ENCODE measurements at regions not wholly inside any gene's neighbourhood (a gene's known extent, or its start where the extent isn't known, plus 50 kb on each side); places are given as distances from the start of the nearest gene placed in this dataset.

- peak; percentile 62 for DNase-seq (ENCODE audit: low spot score)
Measured at GRCh38 chr2:134120733-134121630, 132.9 kb upstream of the MGAT5 start.

- no peak for DNase-seq (ENCODE audit: low spot score)
Measured at GRCh38 chr2:134122610-134123009, 131.3 kb upstream of the MGAT5 start.

DNA sequence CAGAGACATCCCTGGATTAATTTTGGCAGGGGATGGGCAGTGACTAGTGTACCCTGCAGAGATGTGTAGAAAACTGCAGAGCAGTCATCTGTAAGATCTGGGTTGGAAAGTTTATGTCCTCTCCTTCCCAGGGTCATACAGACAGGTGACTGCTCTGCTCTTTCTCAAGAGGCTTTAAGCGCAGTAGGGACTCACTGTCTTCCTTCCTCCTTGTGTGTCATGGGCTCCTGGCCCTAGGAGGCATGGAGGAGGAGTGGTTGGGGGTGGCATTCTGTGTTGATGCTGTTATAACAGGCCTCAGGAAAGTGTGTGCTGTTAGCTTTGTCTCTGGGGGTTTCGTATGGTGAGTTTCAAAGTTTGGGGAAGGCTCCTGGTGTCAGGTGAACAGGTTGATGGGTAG, 130.5 kb upstream of the MGAT5 start:
- DNase-seq (ENCODE audit: low spot score): no peak

GRCh38 chr2:134124047-134124753, 129.7 kb upstream of the MGAT5 start:
- no peak for DNase-seq (ENCODE audit: low spot score)

GRCh38 chr2:134127496-134127895, 126.4 kb upstream of the MGAT5 start:
- DNase-seq (ENCODE audit: low spot score): no peak

DNA sequence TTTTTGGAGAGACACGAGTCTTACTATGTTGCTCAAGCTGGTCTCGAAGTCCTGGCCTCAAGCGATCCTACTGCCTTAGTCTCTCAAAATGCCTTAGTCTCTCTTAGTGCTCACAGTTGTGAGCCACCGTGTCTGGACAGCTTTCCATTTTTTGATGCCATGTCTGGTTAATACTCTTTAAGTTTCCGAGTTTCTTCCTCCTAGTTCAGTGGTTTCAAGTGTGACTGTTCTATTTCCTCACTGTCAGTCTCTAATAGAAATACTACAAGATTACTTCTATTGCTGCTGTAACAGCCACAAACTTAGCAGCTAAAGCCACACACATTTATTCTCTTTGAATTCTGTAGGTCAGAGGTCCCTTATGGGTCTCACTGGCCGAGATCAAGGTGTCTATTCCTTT, 125.1 kb upstream of the MGAT5 start:
- DNase-seq (ENCODE audit: low spot score): no peak

DNA sequence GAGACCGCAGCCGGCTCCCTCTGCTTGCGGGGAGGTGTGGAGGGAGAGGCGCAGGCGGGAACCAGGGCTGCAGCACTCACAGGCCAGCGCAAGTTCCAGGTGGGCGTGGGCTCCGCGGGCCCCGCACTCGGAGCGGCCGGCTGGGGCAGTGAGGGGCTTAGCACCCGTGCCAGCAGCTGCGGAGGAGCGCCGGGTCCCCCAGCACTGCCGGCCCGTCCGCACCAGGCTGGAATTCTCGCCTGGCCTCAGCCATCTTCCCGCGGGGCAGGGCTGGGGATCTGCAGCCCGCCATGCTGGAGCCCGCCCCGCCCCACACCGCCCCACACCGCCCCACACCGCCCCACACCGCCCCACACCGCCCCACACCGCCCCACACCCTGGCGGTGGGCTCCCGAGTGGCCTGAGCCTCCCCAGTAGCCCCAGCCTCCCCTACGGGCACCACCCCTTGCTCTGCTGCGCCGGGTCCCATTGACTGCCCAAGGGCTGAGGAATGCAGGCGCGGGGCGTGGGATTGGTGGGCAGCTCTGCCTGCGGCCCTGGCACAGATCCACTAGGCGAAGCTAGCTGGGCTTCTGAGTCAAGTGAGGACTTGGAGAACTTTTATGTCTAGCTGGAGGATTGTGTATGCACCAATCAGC, 123.9 kb upstream of the MGAT5 start:
- no peak for DNase-seq (ENCODE audit: low spot score)

DNA sequence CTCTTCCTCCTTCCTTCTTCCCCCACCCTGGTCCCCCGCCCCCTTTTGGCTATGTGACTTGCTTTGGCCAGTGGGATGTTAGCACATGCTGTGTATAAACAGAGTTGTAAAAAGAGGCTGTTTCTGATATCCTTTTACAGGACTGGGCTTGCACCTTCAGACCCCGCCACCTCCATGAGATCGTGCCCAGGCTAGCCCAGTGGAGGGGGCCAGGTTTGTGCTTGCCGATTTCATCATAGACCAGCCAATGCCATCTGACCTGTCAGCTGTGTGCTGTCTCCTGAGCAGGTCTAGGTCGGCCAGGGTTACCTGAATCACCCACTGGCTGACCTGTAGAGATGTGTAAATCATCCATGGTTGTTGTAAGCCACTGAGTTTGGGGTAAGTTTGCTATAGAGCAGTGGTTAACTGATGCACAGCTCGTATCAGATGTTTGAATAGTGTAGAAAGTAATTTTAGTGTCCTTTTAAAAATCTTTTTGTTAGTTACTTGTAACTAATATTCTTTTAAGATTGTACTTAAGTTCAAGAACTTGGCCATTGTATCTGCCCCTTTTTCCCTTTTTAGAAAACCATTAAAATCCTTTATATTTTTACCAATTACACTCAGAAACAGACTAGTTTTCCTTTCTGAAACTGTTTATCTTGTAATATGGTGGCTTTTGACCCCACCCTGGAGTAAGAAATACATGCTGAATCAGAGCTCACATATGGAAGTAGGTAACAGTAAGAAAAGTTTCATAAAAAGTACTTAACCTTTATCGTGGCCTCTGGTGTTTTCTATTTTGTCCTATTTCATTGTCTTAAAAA, 122.0 kb upstream of the MGAT5 start:
- no peak for DNase-seq (ENCODE audit: low spot score)

DNA sequence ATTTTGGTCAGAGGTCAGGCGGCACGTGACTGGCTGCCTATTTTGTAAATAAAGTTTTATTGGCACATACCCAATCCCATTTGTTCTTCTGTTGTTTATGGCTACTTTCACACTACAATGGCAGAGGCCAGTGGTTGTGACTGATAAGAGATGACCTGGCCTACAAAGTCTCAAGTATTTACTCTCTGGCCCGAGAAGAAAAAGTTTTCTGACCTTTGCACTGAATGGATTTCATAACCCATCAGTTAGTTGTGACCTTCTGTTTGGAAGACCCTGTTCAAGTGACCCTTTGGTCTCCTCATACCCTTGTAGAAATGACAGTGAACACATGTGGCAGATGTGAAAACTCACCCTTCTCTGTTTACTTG, 121.4 kb upstream of the MGAT5 start:
- no peak for DNase-seq (ENCODE audit: low spot score)

DNA sequence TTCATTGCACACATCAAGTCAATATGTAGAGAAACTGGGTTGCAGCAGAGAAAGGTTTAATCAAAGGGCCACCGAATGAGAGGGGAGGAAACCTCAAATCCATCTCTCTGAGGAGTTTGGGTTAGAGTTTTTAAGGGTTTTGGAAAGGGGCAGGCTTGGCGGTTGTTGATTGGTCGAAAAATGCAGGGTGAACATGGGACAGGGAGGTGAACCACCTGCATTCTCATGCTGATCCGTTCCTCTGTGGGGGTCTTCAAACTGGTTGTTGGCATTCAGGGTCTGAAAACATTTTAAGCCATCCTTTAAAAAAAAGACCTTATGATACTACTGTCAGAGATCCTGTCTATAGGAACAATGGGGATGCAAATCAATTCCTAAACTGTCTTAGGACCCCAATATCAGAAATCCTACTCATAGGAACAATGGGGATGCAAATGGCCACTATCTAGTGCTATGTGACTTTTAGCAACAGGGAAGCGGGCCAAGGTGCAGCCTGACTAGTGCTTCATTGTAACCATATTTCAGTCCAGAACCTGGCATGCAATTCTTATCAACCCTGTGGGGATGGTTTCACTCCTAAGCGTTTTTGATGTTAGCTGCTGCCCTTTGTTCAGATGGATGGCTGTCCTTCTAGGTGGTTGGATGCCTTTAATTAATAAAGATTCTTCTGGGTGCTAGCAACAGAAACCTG, 120.1 kb upstream of the MGAT5 start:
- no peak for DNase-seq (ENCODE audit: low spot score)

DNA sequence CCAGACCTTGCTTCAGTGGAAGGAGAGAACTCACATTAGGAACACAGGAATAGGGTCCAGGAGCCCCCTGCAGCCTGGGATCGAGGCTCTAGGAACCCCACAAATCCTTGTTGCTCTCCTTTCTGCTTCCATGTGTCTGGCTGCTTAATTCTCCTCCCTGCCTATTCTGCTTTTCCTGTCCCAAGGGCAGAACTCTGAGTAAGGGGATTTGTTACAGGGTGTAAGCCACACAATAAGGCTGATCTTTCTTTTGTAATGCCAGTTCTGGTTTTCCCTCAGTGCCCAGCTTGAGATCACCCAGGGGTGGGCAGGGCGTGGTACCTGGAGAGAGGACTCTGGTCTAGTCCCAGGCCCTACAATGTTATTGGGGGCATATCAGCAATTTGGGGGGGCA, 119.6 kb upstream of the MGAT5 start:
- no peak for DNase-seq (ENCODE audit: low spot score)

GRCh38 chr2:134134827-134135226, 119.0 kb upstream of the MGAT5 start:
- DNase-seq (ENCODE audit: low spot score): no peak

DNA sequence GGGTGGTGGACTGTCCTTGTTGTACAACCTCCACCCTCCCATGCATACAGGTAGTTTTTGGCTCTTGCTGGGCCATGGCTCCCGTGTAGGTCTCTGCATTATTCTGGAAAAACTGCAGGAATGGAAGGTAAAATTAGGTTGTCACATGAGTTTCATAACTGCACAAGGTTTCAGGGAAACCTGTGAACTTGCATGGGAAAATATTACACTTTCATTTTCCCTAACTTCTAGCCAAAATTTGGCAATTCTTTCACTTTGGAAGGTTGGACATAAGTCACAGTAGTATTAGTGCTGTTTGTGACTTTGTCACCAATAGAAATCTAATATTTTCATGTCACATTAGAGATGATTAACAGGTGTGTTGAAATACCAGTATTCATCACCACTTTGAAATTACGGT, 118.1 kb upstream of the MGAT5 start:
- no peak for DNase-seq (ENCODE audit: low spot score)

- DNase-seq (ENCODE audit: low spot score): no peak
Measured at GRCh38 chr2:134136731-134137130, 117.1 kb upstream of the MGAT5 start.

- DNase-seq (ENCODE audit: low spot score): peak; percentile 47
Measured at GRCh38 chr2:134137182-134137611, 116.7 kb upstream of the MGAT5 start.

GRCh38 chr2:134138115-134138514, 115.8 kb upstream of the MGAT5 start:
- no peak for DNase-seq (ENCODE audit: low spot score)

GRCh38 chr2:134139611-134140010, 114.3 kb upstream of the MGAT5 start:
- no peak for DNase-seq (ENCODE audit: low spot score)

DNA sequence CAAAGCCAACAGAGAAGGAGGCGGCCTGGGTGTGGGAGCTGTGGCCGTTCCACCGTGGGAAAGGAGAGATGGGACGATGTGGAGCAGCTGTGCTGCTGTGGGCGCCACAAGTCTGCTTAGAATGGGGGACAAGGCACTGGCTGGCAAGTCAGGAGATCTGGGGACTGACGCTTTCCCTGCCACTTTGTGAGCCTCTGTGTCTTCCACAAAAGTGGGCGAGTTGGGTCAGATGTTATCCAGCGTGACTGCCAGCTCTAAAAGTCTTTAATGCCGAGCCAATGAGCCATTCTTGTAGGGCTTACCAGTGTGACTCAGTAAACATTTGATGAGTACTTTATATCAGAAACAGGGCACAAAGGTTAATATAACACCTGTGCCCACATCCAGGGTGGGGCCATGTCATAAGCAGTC, 113.6 kb upstream of the MGAT5 start:
- DNase-seq (ENCODE audit: low spot score): peak; percentile 85

- no peak for DNase-seq (ENCODE audit: low spot score)
Measured at GRCh38 chr2:134141598-134142340, 112.1 kb upstream of the MGAT5 start.

DNA sequence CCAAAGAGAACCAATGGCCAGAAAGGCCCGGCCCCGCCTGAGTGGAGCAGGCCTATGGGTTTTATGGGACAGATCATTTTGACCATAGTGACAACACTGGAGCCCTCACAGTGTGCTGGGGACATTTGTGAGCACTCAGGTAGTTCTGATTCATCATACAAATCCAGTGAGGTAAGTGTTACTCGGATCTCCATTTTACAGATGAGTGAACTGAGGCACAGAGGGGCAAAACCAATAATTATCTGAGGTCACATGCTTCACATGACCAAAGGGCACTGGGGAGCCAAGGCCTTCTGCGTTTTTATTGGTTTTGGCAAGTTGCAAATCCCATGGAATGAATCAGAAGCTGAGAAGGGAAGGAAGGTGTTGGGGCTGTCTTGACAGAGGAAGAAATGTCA, 111.5 kb upstream of the MGAT5 start:
- no peak for DNase-seq (ENCODE audit: low spot score)

- no peak for DNase-seq (ENCODE audit: low spot score)
Measured at GRCh38 chr2:134142903-134143302, 111.0 kb upstream of the MGAT5 start.
